Karpas-422 (cell line): ENCODE measurements at regions not wholly inside any gene's neighbourhood (a gene's known extent, or its start where the extent isn't known, plus 50 kb on each side); places are given as distances from the start of the nearest gene placed in this dataset. TPM values are rescaled to one million over a fixed set of nuclear protein-coding genes. Genes with fewer than 3 reads are reported as not detected.

Experiments used
- DNase-seq: peaks from one replicate; pipeline ENCODE4 v3.0.0-alpha.2; 2015
- H2AFZ ChIP-seq: fragments of 200-600 bp; sonication (generic); 2 replicates; pipeline ENCODE4 v1.6.1; 2014; ENCODE audit warnings: antibody characterized with exemption, low read length, mixed read lengths
- H3K27ac ChIP-seq: fragments of 200-600 bp; sonication (generic); 2 replicates; pipeline ENCODE4 v1.5.1; 2014; ENCODE audit warnings: mild to moderate bottlenecking, low read length, moderate library complexity
- H3K27me3 ChIP-seq: fragments of 200-600 bp; sonication (generic); 2 replicates; pipeline ENCODE4 v1.6.1; 2014; ENCODE audit warnings: low read length, mixed read lengths
- H3K36me3 ChIP-seq: fragments of 200-600 bp; sonication (generic); 2 replicates; pipeline ENCODE4 v1.6.1; 2014; ENCODE audit warnings: low read length, mixed read lengths; ENCODE audit not compliant: insufficient read depth
- H3K4me1 ChIP-seq: fragments of 200-600 bp; sonication (generic); 2 replicates; pipeline ENCODE4 v1.6.1; 2014; ENCODE audit warnings: mild to moderate bottlenecking, low read length, mixed read lengths
- H3K4me2 ChIP-seq: fragments of 200-600 bp; sonication (generic); 2 replicates; pipeline ENCODE4 v1.6.1; 2014; ENCODE audit warnings: low read length, low read depth, mild to moderate bottlenecking; ENCODE audit not compliant: poor library complexity, severe bottlenecking
- H3K4me3 ChIP-seq: fragments of 200-600 bp; sonication (generic); 2 replicates; pipeline ENCODE4 v1.5.1; 2014; ENCODE audit warnings: mild to moderate bottlenecking, antibody characterized with exemption, low read length, mixed read lengths
- H3K79me2 ChIP-seq: fragments of 200-600 bp; sonication (generic); 2 replicates; pipeline ENCODE4 v1.6.1; 2014; ENCODE audit warnings: mild to moderate bottlenecking, low read length, mixed read lengths
- H3K9ac ChIP-seq: fragments of 200-600 bp; sonication (generic); 2 replicates; pipeline ENCODE4 v1.6.0; 2014; ENCODE audit warnings: low read length
- H3K9me2 ChIP-seq: fragments of 200-600 bp; sonication (generic), shearing (Covaris generic); replicated peaks from 2 replicates; pipeline ENCODE4 v1.6.0; 2014; ENCODE audit warnings: mild to moderate bottlenecking, low read length, moderate library complexity; ENCODE audit not compliant: insufficient read depth
- H3K9me3 ChIP-seq: fragments of 300-700, 200-600 bp; sonication (generic); 2 replicates; pipeline ENCODE4 v1.6.1; 2014; ENCODE audit warnings: low read length, mixed read lengths
- H4K20me1 ChIP-seq: fragments of 200-600 bp; sonication (generic); 2 replicates; pipeline ENCODE4 v1.6.1; 2014; ENCODE audit warnings: mild to moderate bottlenecking, antibody characterized with exemption, low read length, low read depth; ENCODE audit not compliant: insufficient read depth
- small RNA-seq: library from RNA; depleted of rRNA; stranded (forward); fragments of <200 nt; gene quantifications from one replicate; pipeline ENCODE3, GENCODE V24; 2014

DNA sequence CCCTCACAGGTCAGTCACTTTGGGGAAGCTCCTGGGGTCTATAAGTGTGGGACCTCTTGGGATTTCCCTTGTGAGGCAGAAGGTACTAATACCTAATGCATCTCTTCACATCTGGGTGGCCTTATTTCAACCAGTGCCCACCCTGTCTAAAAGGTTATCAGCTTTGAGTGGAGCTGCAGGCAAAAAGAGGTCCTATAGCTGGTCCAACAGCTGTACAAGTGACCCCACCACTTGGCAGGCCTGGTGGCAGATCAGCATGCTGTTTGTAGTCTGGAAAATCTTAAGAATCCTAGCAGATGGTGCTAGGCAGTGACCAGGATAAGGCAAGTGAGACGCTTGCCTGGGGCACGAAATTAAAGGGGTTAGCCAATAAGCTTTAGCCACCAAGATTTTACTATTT is 51.6 kb upstream of the GTSF1L start:
- Histone ChIP-seq H3K4me1 (no peaks in the 10 kb centered on the region), H3K9me2 (no peaks in the 10 kb centered on the region), H3K4me3 (no peak overlapping the region), H3K79me2 (no peaks in the 10 kb centered on the region), H2AFZ (no peak overlapping the region), H3K9me3 (no peaks in the 10 kb centered on the region; the same call in 1 of the 2 replicates), H3K4me2 (no peak overlapping the region), H4K20me1 (no peaks in the 10 kb centered on the region), H3K36me3 (no peaks in the 10 kb centered on the region), H3K27ac (no peak overlapping the region), H3K9ac (no peak overlapping the region), H3K27me3 (peaks cover 7% of the 10 kb centered on the region; the same call in 1 of the 2 replicates)
- no peak for DNase-seq

DNA sequence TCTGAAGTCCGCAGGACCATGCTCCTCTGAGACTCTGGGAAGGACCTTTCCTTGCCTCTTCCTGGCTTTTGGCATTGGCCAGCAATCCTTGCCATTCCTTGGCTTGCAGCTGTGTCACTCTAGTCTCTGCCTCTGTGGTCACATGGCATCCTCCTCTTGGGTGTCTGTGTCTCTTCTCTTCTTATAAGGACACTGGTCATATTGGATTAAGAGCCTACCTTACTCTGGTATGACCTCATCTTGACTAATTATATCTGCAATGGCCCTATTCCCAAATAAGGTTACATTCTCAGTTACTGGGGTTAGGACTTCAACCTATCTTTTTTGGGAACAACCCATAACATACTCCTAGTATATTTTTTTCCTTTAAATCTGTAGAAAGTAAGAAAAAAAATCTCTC is 49.9 kb upstream of the GTSF1L start:
- Histone ChIP-seq H3K9ac (no peak overlapping the region), H3K36me3 (no peaks in the 10 kb centered on the region), H3K27me3 (peaks cover 7% of the 10 kb centered on the region; the same call in 1 of the 2 replicates), H3K27ac (no peak overlapping the region), H3K4me1 (no peaks in the 10 kb centered on the region), H3K9me2 (no peaks in the 10 kb centered on the region), H3K4me3 (no peak overlapping the region), H4K20me1 (no peaks in the 10 kb centered on the region), H3K9me3 (no peaks in the 10 kb centered on the region; the same call in 1 of the 2 replicates), H3K4me2 (no peak overlapping the region), H2AFZ (no peak overlapping the region), H3K79me2 (no peaks in the 10 kb centered on the region)
- DNase-seq, result no peak

Small RNA genes lying in the stretch of these regions (small RNA-seq; reads per million reads assigned to genes)
- gene RNU6-639P, result not detected
